GM21381 (cell line): ENCODE measurements at regions not wholly inside any gene's neighbourhood (a gene's known extent, or its start where the extent isn't known, plus 50 kb on each side); places are given as distances from the start of the nearest gene placed in this dataset.
"Not testable (repeated sequence)": the region's sequence is repeated elsewhere in the genome, so short reads cannot be mapped to it uniquely, and the experiment has no call there.

ENCODE experiments used
- ATAC-seq: cut with Tn5 transposase; IDR thresholded peaks from one replicate; pipeline ENCODE4 v1.9.1; 2021; ENCODE audit warnings: mild to moderate bottlenecking, moderate library complexity; ENCODE audit not compliant: unreplicated experiment

DNA sequence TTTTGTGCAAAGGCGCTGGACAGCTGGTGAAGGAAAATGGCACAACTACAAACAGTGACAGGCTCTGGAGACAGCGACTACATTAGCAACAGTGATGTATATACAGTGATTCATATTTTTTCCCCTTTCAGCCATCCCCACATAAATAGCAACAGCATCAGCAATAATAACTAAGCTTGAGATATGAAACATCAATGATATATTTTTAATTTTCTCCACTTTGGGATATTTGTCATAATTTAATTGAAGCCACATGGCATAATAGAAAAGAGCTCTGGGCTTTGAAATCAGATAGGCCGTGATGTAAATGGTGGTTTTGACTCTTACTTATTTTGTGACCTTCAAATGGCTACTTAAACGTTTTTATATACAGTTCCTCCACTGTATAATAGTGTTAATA is 764.3 kb upstream of the PRMT6 start:
- no peak for ATAC-seq

DNA sequence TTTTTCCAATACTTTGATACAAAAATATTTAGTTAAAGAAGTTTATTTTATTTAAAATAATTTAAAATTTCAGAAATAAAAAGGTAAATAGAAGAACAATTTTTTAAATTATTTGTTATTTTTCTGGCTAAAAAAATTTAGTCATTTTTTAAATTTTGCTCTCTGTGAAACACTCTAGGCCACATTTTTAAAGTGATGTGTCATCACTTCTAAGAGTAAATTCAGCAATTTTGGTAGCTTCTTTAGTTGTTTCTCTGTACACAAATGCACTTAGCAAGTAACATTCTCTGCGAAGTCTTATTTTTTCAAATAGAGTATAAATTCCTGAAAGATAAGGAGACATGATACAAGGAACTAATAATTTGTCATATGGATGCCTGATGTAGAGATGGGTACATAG is 760.0 kb upstream of the PRMT6 start:
- no peak for ATAC-seq

DNA sequence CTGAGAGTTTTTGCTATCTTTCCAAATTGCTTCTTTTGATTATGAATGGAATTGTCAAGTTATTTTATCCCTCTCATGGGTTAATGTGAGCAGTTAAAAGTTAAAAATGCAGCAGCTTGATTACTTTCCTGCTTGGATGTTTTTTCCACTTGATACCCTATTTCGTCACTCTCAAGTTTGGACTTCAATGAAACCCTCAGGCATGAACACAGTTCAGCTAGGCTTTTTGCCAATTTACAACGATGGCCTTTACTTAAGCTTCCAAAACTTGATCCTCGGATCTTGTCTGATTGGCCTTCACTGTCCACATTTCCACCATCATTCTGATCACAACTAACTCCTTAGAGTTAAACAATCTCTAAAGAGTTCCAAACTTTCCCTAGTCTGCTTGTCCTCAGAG is 752.4 kb upstream of the PRMT6 start:
- ATAC-seq = no peak

DNA sequence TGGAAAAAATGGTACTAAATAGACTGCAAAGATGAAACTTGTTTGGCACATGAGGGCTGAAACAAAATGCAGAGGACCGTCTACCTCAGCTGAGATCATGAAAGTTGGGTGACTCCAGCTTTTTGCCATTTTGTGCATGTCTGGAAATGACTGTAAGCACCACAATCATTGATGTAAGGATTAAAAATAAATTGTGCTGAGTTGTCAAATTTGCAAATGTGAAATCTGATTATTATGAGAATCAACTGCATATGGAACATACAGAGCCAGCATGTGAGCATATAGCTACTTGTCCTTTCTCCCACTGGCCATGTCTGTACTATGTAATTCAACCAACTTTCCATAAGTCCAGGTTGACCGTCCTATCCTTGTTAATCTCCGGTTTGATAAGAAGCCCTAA is 736.9 kb upstream of the PRMT6 start:
- no peak for ATAC-seq

DNA sequence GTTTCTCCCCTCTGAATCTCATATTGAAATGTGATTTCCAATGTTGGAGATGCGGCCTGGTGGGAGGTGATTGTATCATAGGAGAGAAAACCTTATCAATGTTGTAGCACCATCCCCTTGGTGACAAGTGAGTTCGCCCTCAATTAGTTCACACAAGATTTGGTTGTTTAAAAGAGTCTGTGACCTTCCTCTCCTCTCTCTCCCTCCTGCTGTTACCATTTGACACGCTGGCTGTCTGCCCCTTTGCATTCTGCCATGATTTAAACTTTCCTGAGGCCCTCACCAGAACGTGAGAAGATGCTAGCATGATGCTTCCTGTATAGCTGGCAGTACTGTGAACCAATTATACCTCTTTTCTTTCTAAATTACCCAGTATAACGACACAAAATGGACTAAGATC is 730.9 kb upstream of the PRMT6 start:
- no peak for ATAC-seq

DNA sequence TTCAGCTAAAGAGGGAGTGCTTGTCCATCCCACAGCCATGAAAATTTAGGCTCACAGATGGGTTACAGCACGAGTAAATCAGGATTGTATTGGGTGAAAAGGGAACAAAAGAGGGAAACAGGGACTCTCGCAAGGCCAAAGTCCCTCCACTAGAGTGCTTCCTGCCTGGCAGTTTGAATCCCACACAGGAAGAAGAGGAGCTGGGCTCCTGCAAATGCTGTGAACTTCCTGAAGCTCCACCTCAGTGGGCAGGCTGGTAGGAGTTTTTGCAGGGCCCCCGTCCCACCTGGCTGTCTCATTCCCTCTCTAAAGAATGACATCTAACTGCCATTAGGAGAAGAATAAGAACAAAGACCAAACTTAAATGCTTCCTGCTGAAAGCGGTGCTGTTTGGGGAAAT is 712.0 kb upstream of the PRMT6 start:
- ATAC-seq = no peak

DNA sequence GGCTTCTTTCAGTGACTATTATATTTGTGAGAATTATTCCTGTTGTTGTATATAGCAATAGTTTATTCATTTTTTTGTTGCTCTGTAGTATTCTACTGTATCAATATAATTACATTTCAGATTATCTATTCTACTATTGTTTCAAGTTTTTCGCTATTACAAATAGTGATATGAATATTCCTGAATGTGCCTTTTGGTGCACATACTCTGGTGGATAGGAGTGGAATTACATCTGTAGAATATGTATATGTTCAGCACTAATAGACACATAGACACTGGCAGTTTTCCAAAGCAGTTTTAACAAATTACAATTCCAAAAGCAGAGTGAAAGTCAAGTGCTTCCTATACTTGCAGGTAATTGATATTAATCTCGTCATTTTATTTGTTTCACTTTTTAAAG is 696.2 kb upstream of the PRMT6 start:
- ATAC-seq = no peak

DNA sequence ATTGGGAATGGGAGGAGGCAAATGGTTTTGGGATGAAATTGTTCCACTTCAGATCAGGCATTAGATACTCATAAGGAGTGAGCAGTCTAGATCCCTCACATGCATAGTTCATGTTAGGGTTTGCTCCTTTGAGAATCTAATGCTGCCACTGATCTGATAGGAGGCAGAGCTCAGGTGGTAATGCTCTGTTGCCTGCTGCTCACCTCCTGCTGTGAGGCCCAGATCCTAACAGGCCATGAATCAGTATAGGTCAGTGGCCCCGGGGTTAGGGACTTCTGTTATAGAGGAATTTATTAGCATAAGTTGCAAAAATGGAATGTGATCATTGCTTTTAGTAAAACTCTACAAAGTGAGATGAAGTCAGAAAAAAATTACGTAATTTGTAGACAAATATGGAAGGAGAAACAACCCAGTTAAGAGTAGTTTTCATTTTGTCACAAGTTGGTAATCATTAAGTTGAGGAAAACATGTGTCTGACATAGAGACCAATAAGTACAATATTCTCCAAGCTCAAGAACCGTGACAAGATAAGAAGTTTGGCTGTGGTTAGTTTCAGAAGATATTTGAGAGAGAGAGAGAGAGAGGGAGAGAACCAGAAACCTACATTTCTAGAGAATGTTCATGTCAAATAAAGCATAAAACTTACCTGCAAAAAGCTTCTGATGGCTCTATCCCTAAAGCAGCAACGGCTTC is 689.7 kb upstream of the PRMT6 start:
- ATAC-seq = no peak

DNA sequence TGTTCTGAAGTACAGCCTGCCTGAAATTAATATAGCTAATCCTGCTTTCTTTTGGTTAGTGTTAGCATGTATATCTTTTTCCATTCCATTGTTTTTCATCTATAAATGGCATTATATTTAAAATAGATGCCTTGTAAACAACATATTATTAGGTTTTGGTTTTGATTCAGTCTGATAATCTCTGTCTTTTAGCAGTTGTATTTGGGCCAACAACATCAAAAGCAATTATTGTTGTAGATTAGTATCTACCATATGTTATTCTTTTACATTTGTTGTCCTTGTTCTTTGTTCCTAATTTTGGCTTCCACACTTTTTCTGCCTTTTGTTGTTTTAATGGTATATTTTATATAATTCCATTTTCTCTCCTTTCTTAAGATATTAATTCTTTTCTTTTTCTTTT is 678.2 kb upstream of the PRMT6 start:
- no peak for ATAC-seq

DNA sequence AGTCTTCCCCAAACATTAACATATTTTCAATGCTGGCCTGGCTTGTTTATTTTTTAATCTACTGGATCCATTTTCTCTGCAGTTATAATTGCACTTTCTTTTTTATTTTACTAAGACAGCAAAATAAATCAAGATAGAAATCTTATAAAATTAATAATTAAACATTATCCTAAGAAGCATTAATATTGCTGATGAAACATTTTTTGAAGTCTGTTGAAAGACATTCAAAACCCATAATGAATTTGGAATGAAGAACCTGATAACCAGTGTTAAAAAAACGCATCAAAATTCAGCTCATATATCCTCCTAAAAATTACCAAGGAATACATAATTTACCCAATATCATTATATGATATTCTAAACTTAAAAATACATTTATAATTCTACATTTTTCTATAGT is 675.7 kb upstream of the PRMT6 start:
- ATAC-seq = no peak

DNA sequence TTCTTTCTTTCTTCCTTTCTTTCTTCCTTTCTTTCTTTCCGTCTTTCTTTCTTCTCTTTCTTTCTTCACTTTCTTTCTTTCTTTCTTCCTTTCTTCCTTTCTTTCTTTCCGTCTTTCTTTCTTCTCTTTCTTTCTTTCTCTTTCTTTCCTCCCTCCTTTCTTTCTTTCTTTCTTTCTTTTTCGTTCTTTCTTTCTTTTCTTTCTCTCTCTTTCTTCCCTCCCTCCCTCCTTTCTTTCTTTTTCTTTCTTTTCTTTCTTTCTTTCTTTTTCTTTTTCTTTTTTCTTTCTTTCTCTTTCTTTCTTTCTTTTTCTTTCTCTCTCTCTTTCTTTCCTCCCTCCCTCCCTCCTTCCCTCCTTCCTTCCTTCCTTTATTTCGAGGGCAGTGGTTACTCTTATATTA is 667.3 kb upstream of the PRMT6 start:
- not testable (repeated sequence) for ATAC-seq

DNA sequence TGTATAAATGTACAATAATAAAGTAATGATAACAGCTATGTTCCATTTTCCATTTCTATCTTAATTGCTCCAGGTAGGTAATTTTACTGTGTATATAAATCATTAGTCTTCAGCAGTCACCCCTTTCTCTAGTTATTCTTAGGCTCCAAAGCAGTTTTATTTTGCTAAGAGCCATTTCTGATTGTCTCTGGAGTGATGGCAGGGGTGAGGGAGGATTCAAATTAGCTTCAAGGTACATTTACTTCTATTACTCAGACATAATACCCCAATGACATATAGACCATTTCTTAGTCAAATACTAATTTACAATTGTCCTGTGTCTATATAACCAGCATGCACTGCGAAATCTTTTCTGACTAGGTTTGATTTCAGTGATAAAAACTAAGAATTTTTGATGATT is 663.4 kb upstream of the PRMT6 start:
- no peak for ATAC-seq

DNA sequence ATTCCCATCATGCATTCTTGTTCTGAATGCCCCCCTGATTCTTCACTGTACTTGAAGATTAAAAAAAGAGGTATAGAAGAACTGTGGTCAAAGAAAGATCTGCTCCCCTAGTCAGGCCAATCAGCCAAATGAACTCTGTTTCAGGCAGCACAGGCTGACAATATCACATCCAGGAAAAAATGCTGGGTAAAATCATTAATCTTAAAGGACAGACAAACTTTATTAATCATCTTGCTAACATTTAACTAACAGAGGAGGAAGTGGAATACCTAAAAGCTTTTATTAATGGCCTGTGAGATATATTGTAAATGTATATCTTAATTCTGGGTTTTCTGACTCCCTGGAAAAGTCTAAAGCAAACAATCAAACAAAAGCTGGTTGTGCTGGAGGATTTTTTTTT is 660.5 kb upstream of the PRMT6 start:
- no peak for ATAC-seq

DNA sequence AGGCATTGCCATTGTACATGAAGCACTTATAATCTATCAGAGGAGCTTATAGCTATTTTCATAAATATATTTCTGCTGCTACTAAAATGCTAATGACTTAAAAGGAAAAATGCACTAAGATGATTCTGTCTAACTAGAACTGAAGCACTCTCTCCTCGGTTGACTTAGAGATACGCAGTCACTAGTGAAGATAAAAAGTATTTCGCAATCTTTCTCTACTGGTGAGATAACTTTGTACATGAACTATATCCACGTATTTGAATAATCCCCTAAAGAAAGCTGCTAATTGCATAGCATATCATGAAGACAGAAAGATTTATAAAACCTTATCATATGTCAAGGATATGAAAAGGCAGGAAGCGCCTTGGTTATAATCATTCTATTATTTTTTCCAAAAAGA is 658.1 kb upstream of the PRMT6 start:
- ATAC-seq = no peak

DNA sequence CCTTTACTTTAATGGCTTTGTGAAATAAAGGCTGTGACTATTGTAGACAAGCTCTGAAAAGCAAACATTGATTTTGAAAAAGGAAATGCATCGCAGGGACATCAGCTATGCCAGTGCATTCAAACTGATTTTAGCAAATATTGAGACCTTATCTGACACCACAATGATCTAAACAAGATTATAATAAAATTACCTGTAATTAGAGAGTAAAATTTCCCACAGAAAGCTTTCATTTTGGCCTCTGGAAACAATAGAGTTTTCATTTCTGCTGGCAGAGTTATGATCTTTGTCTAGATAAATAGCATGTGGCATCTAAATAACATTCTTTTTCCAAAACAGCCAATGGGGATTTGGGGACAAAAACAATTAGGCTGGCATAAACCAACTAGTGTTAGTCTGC is 650.4 kb upstream of the PRMT6 start:
- no peak for ATAC-seq

DNA sequence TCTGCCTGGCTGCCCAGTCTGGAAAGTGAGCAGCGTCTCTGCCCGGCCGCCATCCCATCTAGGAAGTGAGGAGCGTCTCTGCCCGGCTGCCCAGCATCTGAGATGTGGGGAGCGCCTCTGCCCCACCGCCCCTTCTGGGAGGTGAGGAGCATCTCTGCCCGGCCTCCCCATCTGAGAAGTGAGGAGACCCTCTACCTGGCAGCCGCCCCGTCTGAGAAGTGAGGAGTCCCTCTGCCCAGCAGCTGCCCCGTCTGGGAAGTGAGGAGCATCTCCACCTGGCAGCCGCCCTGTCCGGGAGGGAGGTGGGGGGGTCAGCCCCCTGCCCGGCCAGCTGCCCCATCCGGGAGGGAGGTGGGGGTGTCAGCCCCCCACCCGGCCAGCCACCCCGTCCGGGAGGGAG is 644.2 kb upstream of the PRMT6 start:
- not testable (repeated sequence) for ATAC-seq

DNA sequence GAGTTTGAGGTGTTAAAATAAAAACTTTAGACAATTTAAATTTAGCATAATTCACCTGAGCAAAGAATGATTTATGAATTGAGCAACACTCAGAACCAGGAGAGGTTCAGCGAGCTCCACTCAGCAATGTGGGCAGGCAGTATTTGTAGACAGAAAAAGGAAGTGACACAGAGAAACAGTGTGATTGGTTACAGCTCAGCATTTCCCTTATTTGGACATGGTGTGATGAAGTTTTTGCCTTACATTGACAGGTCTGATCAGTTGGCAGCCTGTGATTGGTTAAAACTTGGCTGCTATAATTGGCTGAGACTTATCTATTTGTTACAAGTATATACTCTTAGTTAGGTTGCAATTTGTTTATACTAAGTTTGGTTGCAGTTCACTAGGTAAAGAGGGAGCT is 621.2 kb upstream of the PRMT6 start:
- no peak for ATAC-seq

DNA sequence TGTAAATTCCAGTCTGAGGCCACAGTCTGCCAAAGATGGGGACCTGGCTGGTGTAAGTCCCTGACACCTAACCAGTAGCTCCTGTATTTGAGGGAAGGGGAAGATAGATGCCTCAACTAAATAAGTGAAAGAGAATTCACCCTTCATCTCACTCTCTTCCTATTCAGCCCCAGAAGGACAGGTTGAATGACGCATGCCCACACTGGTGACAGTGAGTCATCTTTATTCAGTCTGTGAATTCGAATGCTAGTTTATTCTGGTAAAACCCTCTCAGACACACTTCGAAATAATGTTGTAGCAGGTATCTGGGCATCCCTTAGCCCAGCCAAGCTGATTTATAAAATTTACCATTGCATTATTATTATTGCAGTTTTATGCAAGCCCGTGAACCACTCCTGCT is 617.0 kb upstream of the PRMT6 start:
- no peak for ATAC-seq

DNA sequence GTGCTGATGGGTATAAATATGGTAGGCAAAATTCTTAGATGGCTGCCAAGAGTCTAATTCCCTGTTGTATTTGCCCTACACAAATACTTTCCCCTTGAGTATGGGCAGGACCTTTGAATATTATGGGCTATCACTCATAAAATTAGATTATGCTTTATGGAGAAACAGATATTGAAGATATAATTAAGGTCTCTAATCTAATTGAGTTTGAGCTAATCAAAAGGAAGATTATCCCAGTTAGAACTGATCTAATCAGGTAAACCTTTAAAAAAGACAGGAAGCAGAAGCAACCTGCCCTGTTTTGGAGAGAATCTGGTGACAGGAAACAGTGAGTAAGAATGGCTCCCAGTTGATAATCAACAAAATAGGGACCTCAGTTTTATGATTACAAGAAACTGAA is 609.0 kb upstream of the PRMT6 start:
- no peak for ATAC-seq

DNA sequence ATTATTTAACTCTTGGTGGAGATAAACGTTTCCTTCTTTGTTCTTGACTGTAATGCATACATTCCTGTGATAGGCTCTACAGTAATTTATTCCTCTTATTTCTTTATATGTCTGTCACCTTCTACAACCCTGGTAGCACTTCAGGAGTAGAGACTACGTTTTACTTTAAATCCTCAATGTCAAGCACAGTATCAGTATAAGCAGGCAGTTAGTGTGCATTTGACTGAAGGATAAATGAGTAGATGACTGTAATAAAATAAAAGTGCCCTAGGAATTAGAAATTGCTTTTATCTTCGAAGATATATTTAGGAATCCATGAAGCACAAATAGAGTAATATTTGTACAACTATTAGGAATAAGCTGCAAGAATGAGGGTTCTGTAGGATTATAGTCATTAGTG is 599.6 kb upstream of the PRMT6 start:
- ATAC-seq = no peak

DNA sequence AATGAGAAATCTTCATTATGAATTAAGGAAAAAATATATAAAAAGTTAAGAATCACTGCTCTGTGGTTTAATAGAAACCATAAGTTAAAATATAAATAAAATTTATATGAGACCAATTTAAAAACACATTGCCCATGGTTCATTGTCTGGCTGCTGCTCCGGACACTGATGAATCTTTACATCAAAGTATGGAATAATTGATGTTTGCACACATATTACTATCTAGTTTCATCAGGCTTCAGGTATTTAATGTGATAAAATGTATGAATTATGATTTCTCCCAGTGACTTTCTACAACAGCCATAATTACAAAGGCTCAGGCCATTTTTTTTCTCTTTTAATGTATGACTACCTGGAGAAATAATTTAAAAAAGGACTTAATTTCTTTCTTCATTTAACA is 599.1 kb upstream of the PRMT6 start:
- no peak for ATAC-seq

DNA sequence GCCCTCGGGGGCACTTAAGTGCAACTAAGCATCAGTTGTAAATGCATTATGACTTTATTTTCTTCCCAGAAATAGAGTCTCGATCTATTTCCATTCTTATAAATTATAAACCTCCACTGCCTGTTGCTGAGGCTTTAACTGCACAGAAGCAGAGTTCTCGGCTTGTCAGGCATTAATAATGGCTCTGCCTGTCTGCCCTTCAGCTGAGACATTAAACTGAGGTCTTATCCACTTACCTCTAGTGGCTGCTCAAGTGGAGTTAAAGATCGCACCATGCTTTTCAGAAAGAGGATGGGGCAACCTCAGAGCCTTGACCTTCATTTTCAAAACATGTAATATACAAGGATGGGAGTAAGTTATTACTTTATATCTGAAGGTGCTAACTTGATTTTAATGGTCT is 597.6 kb upstream of the PRMT6 start:
- no peak for ATAC-seq

DNA sequence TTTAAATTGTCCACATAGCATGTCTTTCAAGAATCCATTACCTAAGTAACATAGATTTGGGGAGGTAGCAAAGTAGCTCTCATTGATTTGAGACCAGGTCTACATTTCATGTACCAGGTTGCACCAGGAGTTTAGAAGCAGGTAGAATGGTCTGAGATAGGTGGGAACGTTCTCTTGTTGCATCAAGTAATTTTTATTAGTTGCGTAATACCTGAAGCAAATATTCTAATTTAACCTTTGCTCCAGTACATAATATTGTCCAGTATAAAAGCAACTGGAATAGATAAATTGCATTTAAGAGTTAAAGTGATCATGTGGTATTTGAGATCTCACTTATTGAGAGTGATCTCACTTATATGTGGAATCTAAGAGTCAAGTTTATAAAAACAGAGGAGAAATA is 597.1 kb upstream of the PRMT6 start:
- no peak for ATAC-seq

DNA sequence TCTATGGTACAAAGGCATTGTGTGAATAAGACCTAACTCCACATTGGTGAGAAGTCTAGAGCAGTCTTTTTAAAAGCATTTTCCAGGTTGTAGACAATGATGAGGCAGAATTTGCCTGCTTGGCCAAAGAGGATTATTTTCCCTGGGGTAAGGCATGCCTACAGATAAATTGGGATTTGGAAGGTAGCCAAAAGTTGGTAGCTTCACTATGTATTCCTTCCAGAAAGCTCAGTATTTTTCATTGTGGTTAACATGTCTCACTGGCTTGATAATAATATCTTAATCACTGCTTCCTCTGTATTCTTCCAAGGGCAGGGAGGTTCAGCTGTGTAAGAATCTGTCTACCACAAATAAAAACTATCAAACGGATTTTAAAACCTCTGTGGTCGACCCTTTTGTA is 590.8 kb upstream of the PRMT6 start:
- ATAC-seq = no peak
